Osteoblast (primary cell): ENCODE measurements at regions not wholly inside any gene's neighbourhood (a gene's known extent, or its start where the extent isn't known, plus 50 kb on each side); places are given as distances from the start of the nearest gene placed in this dataset.

ENCODE experiments used
- DNase-seq: peaks from one replicate; pipeline ENCODE4 v3.0.0; 2011; ENCODE audit warnings: low spot score, mixed read lengths; ENCODE audit not compliant: insufficient read length; ENCODE audit errors: missing footprints
- H2AFZ ChIP-seq: 2 replicates; pipeline ENCODE4 v1.6.0; 2011; ENCODE audit warnings: mild to moderate bottlenecking, low read length
- H3K27ac ChIP-seq: 2 replicates; pipeline ENCODE4 v1.5.1; 2011; ENCODE audit warnings: mild to moderate bottlenecking, low read depth, low read length, moderate library complexity
- H3K27me3 ChIP-seq: 2 replicates; pipeline ENCODE4 v1.6.0; 2012; ENCODE audit warnings: mild to moderate bottlenecking, control low read depth, inconsistent platforms, low read length, moderate library complexity; ENCODE audit not compliant: insufficient read depth
- H3K36me3 ChIP-seq: 2 replicates; pipeline ENCODE4 v1.5.1; 2011; ENCODE audit warnings: mild to moderate bottlenecking, low read length, control low read depth, moderate library complexity; ENCODE audit not compliant: insufficient read depth
- H3K4me1 ChIP-seq: 2 replicates; pipeline ENCODE4 v1.5.1; 2011; ENCODE audit warnings: mild to moderate bottlenecking, low read length, control low read depth, moderate library complexity; ENCODE audit not compliant: insufficient read depth
- H3K4me2 ChIP-seq: 2 replicates; pipeline ENCODE4 v1.6.0; 2011; ENCODE audit warnings: mild to moderate bottlenecking, low read length; ENCODE audit not compliant: insufficient read depth
- H3K4me3 ChIP-seq: fragments of 200-600 bp; sonication (generic); 3 replicates; pipeline ENCODE4 v1.5.1; 2012; ENCODE audit warnings: mild to moderate bottlenecking, low read length, inconsistent platforms; ENCODE audit not compliant: insufficient read depth
- H3K79me2 ChIP-seq: 2 replicates; pipeline ENCODE4 v1.6.0; 2012; ENCODE audit warnings: mild to moderate bottlenecking, low read length, control low read depth, inconsistent platforms; ENCODE audit not compliant: insufficient read depth
- H3K9me3 ChIP-seq: 2 replicates; pipeline ENCODE4 v1.5.1; 2011; ENCODE audit warnings: low read depth, low read length, control low read depth
- H4K20me1 ChIP-seq: 2 replicates; pipeline ENCODE4 v1.6.0; 2012; ENCODE audit warnings: mild to moderate bottlenecking, low read length, control low read depth; ENCODE audit not compliant: insufficient read depth
- TF ChIP-seq, protein P1 (sequence below): IDR thresholded peaks from 2 replicates; pipeline ENCODE4 v1.5.1; 2011; ENCODE audit warnings: mild to moderate bottlenecking, low read depth, low read length, moderate library complexity; ENCODE audit errors: extremely low read depth

GRCh38 chr5:125267636-125268248 is 521.3 kb upstream of the ZNF608 start:
- Histone ChIP-seq H3K27ac (no peak overlapping the region), H3K4me1 (no peaks in the 10 kb centered on the region), H3K4me2 (no peak overlapping the region), H3K9me3 (no peaks in the 10 kb centered on the region), H2AFZ (no peak overlapping the region), H3K79me2 (no peaks in the 10 kb centered on the region), H3K4me3 (no peak overlapping the region), H3K27me3 (no peaks in the 10 kb centered on the region), H4K20me1 (no peaks in the 10 kb centered on the region), H3K36me3 (no peaks in the 10 kb centered on the region)
- peak; percentile 47 for DNase-seq
- TF ChIP-seq, protein P1, sequence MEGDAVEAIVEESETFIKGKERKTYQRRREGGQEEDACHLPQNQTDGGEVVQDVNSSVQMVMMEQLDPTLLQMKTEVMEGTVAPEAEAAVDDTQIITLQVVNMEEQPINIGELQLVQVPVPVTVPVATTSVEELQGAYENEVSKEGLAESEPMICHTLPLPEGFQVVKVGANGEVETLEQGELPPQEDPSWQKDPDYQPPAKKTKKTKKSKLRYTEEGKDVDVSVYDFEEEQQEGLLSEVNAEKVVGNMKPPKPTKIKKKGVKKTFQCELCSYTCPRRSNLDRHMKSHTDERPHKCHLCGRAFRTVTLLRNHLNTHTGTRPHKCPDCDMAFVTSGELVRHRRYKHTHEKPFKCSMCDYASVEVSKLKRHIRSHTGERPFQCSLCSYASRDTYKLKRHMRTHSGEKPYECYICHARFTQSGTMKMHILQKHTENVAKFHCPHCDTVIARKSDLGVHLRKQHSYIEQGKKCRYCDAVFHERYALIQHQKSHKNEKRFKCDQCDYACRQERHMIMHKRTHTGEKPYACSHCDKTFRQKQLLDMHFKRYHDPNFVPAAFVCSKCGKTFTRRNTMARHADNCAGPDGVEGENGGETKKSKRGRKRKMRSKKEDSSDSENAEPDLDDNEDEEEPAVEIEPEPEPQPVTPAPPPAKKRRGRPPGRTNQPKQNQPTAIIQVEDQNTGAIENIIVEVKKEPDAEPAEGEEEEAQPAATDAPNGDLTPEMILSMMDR: no peak

DNA sequence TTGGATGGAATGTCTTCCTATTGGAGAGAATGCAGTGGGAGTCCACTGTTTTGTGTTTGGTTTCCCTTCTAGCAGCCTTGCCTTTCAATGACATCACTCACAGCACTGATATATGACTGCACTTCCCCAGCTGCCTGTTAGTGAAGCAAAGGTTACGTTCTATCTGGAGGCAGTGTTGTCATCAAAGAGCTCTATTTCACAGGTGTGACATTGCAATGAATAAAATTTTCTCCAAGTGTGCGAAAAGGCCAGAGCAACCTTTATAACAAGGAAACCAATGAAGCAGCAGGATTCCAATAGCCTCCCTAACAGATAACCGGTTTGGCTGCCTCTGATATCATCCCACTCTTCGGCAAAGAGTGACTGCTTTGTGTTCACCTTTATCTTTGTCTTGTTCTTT is 523.5 kb upstream of the ZNF608 start:
- DNase-seq: no peak
- H3K4me2 ChIP-seq: no peak overlapping the region
- H3K9me3 ChIP-seq: no peaks in the 10 kb centered on the region
- TF ChIP-seq, protein P1: no peak
- H3K4me3 ChIP-seq: no peak overlapping the region
- H2AFZ ChIP-seq: no peak overlapping the region
- no peaks in the 10 kb centered on the region for H4K20me1 ChIP-seq
- no peaks in the 10 kb centered on the region for H3K79me2 ChIP-seq
- H3K36me3 ChIP-seq: no peaks in the 10 kb centered on the region
- H3K4me1 ChIP-seq: peaks cover 8% of the 10 kb centered on the region
- H3K27ac ChIP-seq: no peak overlapping the region
- no peaks in the 10 kb centered on the region for H3K27me3 ChIP-seq

- no peaks in the 10 kb centered on the region for H3K9me3 ChIP-seq
- peaks cover 13% of the 10 kb centered on the region for H3K4me1 ChIP-seq
These were observed 525.9 kb upstream of the ZNF608 start for GRCh38 chr5:125272357-125272756.

DNA sequence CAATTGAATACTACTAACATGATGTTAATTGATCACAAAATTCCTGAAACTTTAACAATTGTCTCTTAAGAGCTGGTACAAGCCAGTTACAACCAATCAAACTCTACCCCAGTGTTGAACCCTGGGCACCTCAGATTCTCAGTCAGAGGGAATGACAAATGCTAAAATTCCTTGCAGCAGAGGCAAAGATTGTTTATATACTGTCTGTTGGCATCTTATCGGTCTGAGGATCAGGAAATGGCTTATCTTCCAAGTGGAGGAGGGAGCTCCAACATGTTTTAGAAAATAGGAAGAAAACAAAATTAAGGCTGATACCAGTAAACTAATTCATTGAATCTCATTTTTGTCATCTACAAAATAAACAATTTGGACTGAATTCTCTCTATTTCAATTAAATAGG is 527.8 kb upstream of the ZNF608 start:
- Histone ChIP-seq H3K4me2 (no peak overlapping the region), H3K27me3 (no peaks in the 10 kb centered on the region), H4K20me1 (no peaks in the 10 kb centered on the region), H3K9me3 (no peaks in the 10 kb centered on the region), H3K36me3 (no peaks in the 10 kb centered on the region), H3K79me2 (no peaks in the 10 kb centered on the region), H3K4me1 (peaks cover 21% of the 10 kb centered on the region), H2AFZ (no peak overlapping the region), H3K4me3 (no peak overlapping the region), H3K27ac (no peak overlapping the region)
- TF ChIP-seq, protein P1: no peak
- no peak for DNase-seq

More at GRCh38 chr5:125272357-125272756, 525.9 kb upstream of the ZNF608 start:
- Histone ChIP-seq H3K27me3 (no peaks in the 10 kb centered on the region), H3K79me2 (no peaks in the 10 kb centered on the region), H3K4me2 (no peak overlapping the region), H4K20me1 (no peaks in the 10 kb centered on the region), H2AFZ (no peak overlapping the region), H3K36me3 (no peaks in the 10 kb centered on the region), H3K4me3 (no peak overlapping the region), H3K27ac (no peak overlapping the region)
- TF ChIP-seq, protein P1: no peak
- DNase-seq: no peak
